ENCODE measurements at regions not wholly inside any gene's neighbourhood (a gene's known extent, or its start where the extent isn't known, plus 50 kb on each side); places are given as distances from the start of the nearest gene placed in this dataset.
"Not testable (repeated sequence)": the region's sequence is repeated elsewhere in the genome, so short reads cannot be mapped to it uniquely, and the experiment has no call there.

DNA sequence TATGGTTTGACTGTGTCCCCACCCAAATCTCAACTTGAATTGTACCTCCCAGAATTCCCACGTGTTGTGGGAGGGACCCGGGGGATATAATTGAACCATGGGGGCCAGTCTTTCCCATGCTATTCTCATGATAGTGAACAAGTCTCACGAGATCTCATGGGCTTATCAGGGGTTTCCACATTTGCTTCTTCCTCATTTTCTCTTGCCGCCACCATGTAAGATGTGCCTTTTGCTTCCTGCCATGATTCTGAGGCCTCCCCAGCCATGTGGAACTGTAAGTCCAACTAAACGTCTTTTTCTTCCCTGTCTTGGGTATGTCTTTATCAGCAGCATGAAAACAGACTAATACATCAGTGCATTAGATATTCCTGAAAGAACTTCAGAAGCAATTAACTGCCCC is 177.7 kb upstream of the PRSS58 start:
- not testable (repeated sequence) for DNase-seq

DNA sequence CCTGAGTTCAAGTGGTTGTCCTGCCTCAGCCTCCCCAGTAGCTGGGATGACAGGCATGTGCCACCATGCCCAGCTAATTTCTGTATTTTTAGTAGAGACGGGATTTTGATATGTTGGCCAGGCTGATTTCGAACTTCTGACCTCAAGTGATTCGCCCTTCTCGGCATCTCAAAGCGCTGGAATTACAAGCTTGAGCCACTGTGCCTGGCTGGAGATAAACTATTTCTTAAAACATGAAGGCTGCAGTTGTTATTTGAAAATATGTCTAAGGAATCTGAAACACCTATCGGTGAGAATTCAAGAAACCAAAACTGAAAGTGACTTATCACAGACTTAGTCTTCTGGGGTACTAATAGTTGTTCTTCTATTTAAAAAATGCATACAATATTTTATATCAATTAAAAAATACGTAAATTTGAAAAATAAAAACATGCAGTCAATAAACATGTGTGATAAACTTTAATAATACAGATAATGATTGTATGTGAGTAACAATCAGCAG is 176.9 kb upstream of the PRSS58 start:
- DNase-seq: no peak

DNA sequence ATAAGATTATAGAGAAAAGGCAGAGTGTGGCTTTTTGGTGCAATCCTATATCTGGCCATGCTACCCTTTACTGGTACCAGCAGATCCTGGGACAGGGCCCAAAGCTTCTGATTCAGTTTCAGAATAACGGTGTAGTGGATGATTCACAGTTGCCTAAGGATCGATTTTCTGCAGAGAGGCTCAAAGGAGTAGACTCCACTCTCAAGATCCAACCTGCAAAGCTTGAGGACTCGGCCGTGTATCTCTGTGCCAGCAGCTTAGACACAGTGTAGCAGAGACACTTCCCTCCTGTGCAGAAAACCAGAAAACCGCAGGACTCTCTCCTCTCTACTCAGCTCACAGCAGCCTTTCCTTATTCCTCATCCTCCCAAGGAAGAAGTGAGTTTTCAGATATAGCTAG is 176.3 kb upstream of the PRSS58 start:
- not testable (repeated sequence) for DNase-seq

DNA sequence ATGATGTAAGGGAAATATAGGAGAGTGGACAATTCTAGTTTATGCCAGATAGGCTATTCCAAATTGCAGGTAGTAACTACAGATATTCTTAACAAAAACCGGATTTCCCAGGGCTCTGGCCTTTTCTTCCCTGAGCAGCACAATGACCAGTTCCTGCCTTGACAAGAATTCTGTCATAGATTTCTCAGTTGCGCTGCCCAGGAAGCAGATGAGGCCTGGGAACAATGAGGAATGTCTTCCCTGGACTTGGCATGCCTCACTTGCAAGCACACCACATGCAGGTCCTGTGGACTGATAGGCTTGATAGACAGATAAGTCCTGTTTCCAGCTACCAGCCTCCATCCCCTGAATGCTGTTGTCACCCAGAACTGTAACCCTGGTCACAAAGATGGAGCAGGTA is 174.5 kb upstream of the PRSS58 start:
- DNase-seq: no peak

DNA sequence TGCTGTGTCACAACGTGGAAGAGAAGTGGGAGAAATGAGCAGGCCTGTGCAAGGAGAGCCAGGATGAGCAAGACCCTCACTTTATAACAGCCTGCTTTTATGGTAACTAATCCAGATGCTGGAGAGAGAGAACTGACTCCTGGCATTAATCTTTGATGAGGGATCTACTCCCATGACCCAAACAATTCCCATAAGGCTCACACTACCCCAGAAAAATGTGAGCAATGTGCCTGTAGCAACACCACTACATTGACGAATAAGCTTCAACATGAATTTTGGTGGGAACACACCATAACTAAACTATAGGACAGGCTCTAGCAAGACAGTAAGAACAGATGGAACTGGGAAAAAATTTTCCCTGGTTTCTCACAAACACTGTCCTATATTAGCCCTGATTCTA is 173.6 kb upstream of the PRSS58 start:
- no peak for DNase-seq

DNA sequence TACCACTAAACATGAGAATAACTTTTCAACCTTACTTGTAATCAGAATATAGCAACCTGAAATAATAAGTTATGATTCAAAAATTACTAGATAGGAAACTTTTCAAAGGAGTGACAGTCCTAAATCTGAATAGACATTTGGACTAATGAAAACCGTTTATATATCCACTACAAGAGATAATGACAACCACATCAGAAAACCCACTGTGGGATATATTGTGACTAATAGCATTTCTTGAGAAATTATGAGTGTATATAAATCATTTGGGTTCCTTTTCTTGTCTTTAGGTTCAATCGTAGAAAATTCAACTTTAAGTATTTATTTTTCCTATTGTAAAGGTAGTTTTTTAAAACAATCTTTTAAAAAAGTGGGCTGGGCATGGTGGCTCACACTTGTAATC is 170.2 kb upstream of the PRSS58 start:
- no peak for DNase-seq

DNA sequence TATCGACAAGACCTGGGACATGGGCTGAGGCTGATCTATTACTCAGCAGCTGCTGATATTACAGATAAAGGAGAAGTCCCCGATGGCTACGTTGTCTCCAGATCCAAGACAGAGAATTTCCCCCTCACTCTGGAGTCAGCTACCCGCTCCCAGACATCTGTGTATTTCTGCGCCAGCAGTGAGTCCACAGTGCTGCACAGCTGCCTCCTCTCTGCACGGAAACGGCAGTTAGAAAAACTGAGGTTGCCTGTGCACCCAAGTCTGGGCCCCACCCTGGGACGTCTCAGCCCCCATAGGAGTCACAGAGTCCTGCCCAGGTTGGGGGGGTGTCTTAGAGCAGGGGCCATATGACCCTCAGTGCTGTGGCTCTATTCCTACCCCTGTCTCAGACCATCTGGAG is 167.4 kb upstream of the PRSS58 start:
- DNase-seq: no peak

DNA sequence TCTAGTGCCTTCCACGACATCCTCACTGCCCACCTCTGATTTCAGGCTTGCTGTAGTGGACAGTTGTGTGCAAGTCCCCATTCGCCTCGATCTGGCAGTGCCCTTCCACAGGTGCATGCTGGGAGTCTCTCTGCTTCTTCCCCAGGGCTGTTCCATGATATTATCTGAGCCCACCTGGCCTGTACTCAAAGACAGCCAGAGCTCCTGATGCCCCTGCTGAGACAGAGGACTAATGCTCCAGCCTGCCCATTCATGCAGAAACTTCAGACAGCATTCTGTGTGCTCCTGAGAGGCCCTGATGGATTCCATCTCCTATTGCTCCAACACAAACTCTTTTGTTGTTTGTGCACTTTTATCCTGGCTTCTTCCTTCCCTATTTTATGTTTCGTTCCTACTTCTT is 164.8 kb upstream of the PRSS58 start:
- no peak for DNase-seq

DNA sequence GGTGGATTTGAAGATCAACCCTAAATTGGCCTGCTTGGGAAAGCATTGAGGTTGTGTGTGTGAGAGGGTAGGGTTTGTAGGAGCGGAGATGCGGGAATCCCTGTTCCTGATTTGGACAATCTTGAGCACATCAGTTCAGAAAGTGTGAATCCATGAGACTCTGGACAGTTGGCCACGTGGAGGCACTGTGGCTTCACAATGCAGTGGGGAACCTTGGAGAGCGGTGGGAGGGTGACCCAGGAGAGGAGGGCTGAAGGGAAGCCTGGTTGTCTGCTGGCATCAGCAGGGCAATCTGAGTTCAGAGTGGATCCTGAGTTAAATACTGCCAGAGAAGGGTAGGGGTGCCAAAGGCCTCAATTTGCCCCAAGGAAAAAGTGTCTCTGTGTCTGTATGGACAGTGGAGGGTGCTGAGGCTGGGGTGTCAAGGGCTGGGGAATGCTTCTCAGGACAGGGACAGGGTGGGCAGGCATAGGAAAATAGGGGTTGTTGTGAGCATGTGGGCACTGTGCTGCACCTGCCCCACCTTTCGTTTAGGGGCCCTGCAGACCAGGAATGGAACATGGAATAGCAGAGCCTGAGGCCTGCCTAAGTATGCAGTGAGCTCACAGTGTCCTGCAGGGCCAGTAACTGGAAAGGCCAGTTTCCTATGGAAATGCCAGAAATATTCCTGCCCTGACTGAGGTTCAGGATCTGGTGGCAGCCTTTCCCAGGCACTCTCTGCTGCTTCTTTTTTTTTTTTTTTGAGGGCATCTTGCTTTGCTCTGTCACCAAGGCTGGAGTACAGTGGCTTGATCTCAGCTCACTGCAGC is 162.9 kb upstream of the PRSS58 start:
- DNase-seq: no peak

DNA sequence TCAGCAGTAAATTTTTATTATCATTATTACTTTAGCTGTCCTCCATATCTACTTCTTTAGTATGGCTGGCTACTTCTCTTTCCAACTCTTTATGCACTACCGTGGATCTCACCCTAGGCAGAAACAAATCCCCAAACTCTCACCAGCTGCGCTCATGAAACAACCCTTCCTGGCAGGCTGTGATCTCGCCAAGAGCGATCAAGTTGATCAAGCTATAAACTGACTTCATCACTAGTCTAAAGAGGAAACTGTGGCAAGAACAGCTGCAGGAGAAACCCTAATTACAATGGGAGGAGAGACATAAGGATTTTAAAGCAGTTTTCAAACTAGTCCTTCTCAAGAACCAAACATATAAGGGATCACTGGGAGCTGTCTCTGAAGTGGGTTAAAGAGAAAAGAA is 160.5 kb upstream of the PRSS58 start:
- no peak for DNase-seq

DNA sequence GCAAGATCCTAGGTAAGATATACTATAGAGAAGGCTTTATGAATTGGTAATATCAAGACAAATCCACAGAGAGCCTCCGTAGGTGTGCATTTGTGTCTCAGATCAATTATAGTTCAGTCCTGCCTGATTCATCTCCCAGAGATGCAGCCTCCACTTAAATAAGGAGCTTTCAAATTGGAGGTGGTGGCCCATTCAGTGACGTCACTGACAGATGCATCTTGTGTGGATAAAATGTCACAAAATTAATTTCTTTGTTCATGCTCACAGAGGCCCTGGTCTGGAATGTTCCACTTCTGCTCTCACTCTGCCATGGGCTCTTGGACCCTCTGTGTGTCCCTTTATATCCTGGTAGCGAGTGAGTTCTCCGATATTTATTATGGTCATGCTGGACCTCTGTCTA is 157.1 kb upstream of the PRSS58 start:
- DNase-seq: no peak

DNA sequence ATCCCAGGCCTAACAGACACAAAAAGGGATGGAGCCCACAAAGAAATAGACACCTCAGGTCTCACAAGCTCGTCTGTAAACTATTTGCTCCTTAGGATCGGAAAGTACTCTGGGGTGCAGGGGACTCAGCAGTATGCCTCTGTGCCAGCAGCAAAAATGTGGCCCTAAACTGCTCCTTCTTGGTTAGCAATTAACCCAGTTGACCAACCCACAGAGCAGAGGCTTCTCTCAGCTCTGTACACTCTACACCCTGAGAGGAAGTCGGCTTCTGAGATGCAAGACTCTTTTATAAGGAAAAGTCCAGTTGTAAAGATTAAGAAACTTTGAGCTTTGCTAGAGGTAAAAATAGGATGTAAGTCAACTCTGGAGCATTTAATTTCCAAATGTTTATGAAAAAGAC is 156.3 kb upstream of the PRSS58 start:
- no peak for DNase-seq

DNA sequence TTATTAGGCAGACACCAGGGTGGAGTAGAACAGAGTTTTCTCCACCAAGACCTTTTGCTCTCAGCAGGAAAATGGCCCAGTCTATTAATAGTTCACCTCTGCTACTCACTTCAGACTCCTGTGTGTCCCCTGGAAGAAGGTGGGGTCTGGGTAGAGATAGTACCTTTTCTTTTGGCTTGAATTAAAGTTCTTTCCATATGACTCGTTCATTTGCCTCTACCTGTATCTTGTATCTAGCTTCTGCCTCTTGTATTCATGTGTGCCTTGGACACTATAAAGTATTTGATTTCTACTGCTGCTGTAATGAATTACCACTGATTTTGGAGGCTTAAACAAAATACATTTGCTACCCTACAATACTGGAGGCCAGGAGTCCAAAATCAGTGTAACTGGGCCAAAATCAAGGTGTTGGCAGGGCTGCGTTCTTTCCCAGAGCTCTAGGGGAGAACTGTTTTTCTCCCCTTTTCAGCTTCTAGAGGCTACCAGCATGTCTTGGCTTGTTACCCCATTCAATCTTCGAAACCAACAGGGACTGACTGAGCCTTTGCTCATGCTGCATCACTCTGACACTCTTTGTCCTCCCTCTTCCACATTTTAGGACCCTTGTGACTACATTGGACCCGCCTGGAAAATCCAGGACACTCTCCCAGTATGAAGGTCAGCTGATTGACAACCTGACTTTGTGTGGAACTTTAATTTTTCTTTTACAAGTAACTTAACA is 155.6 kb upstream of the PRSS58 start:
- no peak for DNase-seq

DNA sequence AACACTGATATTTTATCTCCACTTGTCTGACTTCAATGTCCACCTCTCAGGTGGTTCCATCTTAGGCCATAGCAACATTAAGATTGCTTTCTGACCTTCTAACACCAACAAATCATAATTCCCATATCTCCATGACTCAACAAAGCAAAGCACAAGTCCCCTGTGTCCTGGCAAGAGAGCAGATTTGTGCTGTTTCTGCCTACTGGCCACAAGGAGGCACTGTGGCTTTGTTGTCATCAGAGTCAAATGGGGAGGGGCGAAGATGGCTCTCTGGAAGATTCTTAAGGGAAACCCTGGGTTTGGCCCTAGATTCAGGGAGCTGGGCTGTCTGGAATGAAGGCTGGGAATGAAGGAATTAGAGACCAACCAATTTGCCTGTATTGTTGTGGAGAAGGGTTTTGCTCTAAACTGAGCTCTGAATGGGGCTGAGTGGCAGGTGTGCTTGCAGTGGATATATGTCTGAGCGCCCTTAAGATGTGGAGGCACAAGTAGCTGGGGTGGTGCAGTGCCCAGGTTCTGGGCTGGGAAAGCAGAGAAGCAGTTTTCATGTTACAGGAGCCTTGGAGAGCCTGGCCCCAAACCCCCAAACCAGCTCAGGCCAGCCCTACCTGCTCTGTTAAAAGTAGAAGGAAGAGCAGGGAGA is 154.8 kb upstream of the PRSS58 start:
- peak; percentile 27 for DNase-seq

DNA sequence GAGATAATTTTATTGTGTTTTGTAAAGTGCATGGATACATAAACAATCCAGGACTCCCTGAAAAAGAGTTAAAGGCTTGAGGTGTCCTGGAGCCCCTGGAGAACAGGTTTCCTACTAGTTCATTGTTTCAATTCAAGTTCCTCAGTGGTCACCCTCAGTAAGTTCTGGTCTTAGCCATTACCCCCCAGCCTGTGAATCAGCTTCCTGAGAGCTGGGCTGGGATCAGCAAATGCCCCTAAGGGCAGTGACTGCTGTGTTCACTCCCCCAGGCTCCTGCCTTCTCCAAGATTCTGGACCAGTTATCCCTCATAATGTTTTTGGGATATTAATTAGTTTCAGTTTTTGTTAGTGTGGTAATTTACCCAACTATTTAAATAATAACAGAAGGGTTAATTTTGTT is 151.6 kb upstream of the PRSS58 start:
- DNase-seq: no peak

DNA sequence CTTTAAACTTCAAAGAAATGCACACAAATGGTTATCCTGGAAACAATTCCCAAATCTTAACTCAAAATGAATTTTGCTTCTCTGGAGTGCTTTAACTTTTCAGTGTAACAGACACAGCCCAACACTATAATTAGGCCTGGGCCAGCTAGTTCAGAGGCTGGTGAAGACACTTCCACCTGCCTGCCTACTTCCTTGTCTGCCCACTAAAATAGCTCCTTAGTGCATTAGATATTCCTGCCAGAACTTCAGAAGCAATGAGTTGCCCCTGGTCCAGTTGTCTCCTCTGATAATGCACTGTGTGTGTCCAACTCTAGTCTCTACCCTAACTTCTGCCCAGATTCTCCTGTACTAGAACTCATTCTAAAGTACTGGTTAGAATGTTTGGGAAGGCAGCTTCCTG is 150.9 kb upstream of the PRSS58 start:
- no peak for DNase-seq

DNA sequence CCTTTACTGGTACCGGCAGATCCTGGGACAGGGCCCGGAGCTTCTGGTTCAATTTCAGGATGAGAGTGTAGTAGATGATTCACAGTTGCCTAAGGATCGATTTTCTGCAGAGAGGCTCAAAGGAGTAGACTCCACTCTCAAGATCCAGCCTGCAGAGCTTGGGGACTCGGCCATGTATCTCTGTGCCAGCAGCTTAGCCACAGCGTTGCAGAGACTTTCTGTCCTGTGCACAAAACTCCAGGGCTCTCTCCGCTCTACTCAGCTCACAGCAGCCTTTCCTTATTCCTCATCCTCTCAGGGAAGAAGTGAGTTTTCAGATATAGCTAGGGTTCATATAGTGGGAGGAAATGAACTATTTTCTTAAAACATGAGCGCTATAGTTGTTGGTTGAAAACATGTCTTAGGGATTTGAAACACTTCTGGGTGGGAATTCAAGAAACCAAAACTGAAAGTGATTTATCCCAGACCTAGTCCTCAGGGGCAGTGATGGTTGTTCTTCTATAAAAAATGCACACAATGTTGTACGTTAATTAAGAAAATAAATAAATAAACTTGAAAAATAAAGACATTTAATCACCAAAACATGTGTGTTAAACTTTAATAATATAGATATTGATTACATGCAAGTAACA is 150.2 kb upstream of the PRSS58 start:
- DNase-seq: no peak

DNA sequence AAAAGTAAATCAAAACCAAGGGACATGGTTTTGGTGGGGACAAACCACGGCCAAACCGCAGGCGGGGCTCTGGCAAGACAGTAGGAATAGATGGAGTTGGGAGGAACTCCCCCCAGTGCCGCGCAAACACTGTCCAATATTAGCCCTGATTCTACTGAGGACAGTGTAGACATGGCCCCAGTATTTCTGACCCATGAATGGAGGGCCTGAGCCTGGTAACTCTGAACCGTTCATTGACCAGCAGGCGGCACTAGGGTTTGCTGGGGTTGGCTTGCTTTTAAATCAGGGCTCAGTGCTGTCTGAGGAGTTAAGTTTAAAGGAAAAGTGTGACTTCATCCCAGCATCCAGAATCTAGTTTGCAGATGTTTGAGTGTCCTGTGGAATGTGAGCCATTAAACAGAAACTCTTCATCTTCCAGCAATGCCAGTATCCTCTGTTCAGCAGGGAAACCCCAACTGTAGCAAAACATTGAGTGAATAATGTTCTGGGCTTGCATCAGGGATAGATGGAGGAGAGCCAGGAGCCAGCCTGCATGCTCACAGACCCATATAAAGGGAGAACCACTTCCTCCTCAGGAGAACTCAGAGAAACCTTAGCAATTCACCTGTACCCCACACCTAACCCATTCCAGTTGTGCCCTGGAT is 147.4 kb upstream of the PRSS58 start:
- DNase-seq: no peak

DNA sequence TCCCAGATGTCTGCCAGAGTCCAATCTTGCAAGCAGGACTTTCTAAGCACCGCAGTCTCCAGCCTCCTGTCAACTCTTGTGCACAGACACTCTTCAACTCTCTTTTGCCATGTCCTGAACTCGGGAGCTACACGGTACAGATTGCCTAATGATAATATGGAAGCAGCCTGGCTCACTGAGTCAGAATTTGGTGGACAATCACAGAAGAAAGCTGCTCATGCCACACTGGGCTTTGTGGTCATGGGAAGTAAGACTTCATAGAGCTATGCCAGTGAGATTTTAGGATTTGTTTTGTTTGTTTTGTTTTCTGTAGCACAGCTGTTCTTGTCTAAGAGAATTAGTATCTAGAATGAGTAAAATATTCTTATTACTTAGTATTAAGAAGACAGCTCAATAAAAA is 144.1 kb upstream of the PRSS58 start:
- no peak for DNase-seq

DNA sequence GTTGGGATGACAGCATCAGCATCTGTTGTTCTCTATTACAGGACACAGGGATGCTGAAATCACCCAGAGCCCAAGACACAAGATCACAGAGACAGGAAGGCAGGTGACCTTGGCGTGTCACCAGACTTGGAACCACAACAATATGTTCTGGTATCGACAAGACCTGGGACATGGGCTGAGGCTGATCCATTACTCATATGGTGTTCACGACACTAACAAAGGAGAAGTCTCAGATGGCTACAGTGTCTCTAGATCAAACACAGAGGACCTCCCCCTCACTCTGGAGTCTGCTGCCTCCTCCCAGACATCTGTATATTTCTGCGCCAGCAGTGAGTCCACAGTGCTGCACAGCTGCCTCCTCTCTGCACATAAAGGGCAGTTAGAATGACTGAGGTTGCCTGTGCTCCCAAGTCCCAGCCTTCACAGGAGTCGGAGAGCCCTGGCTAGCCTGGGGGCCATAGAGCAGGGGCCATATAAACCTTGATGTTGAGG is 142.2 kb upstream of the PRSS58 start:
- DNase-seq: no peak

DNA sequence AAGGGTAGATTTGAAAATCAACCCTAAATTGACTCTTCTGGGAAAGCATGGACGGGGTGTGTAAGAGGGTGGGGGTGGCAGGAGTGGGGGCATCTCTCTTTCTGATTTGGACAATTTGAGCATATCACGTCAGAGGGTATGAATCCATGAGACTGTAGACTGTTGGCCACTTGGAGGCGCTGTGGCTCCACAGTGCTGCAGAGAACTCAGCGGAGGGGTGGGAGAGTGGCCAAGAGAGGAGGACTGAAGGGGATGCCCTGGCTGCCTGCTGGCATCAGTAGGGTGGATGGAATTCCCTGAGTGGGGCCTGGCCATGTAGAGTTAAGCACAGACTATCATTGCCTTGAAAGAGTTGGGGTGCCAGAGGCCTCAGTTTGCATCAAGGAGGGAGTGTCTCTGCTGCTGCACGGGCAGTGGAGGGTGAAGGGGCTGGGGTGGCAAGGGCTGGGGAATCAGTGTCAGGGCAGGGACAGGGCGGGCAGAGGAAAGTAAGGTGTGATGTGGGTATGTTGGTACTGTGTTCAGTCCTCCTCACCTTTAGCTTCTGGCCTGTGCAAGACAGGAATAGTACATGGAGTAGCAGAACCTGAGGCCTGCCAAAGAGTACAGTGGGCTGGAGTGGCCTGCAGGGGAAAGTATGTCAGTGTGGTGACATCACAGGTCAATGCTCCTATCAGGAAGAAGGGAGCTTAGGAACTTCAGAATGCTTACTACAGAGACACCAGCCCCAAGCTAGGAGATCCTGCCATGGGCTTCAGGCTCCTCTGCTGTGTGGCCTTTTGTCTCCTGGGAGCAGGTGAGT is 133.5 kb upstream of the PRSS58 start:
- DNase-seq: peak; percentile 55

DNA sequence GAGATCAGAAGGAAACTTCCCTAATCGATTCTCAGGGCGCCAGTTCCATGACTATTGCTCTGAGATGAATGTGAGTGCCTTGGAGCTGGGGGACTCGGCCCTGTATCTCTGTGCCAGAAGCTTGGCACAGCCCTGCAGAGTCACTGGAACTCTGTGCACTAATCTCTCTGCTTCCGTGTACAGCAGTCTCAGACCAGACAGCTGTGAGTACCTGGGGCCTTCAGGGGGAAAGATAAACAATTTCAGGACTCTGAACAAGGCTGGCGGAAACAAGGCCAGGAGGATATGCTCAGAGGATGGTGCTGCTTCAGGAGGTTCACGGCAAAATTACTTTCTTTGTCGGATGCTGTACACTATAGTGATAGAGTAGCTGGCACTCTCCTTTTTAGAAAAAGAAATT is 131.7 kb upstream of the PRSS58 start:
- DNase-seq: no peak

Data from stimulated activated CD4-positive, alpha-beta T cell treated with anti-CD3 and anti-CD28 coated beads, Interleukin-1b, Interleukin-23, amount 100 ng/mL, for 48 hours (primary cell).